GM23338 (cell line): ENCODE measurements at regions not wholly inside any gene's neighbourhood (a gene's known extent, or its start where the extent isn't known, plus 50 kb on each side); places are given as distances from the start of the nearest gene placed in this dataset.

Source experiments
- ATAC-seq: fragments of 200-7000 bp; cut with Tn5 transposase; 3 replicates; pipeline ENCODE4 v1.9.1; 2020
- DNase-seq: peaks from one replicate; pipeline ENCODE4 v3.0.0-alpha.2; 2015; ENCODE audit warnings: low spot score
- H2AFZ ChIP-seq: fragments of 200-600 bp; sonication (generic); 2 replicates; pipeline ENCODE4 v1.8.0; 2016; ENCODE audit warnings: antibody characterized with exemption, mild to moderate bottlenecking, moderate library complexity
- H3F3A ChIP-seq: fragments of 200-600 bp; sonication (generic); replicated peaks from 2 replicates; pipeline ENCODE4 v1.8.0; 2017; ENCODE audit warnings: antibody characterized with exemption, mixed run types, low read depth
- H3K27ac ChIP-seq: fragments of 200-600 bp; sonication (generic); 2 replicates; pipeline ENCODE4 v1.6.1; 2016; ENCODE audit warnings: low read depth
- H3K27me3 ChIP-seq: fragments of 200-600 bp; sonication (generic); 2 replicates; pipeline ENCODE4 v1.8.0; 2016; ENCODE audit warnings: mild to moderate bottlenecking, mixed run types, moderate library complexity; ENCODE audit not compliant: insufficient read depth
- H3K36me3 ChIP-seq: fragments of 200-600 bp; sonication (generic); 2 replicates; pipeline ENCODE4 v1.8.0; 2016; ENCODE audit warnings: mild to moderate bottlenecking; ENCODE audit not compliant: insufficient read depth
- H3K4me1 ChIP-seq: fragments of 200-600 bp; sonication (generic); 2 replicates; pipeline ENCODE4 v1.8.0; 2016; ENCODE audit warnings: mild to moderate bottlenecking, moderate library complexity; ENCODE audit not compliant: insufficient read depth
- H3K4me2 ChIP-seq: fragments of 200-600 bp; sonication (generic); 2 replicates; pipeline ENCODE4 v1.7.1; 2017; ENCODE audit warnings: mixed run types
- H3K4me3 ChIP-seq: fragments of 200-600 bp; sonication (generic); 2 replicates; pipeline ENCODE4 v1.6.1; 2016; ENCODE audit warnings: mixed run types
- H3K79me2 ChIP-seq: fragments of 200-600 bp; sonication (generic); replicated peaks from 2 replicates; pipeline ENCODE4 v1.8.0; 2017; ENCODE audit warnings: mild to moderate bottlenecking; ENCODE audit not compliant: insufficient read depth
- H3K9me2 ChIP-seq: fragments of 200-600 bp; sonication (generic); 2 replicates; pipeline ENCODE4 v1.8.0; 2017; ENCODE audit not compliant: insufficient read depth
- H4K20me1 ChIP-seq: fragments of 200-600 bp; sonication (generic); replicated peaks from 2 replicates; pipeline ENCODE4 v1.8.0; 2017; ENCODE audit warnings: mild to moderate bottlenecking; ENCODE audit not compliant: insufficient read depth
- H3K27ac Mint-ChIP-seq: 2 replicates; pipeline ENCODE4 v1.8.0; 2020; ENCODE audit warnings: inconsistent platforms, mild to moderate bottlenecking, moderate library complexity, mixed read lengths
- H3K27me3 Mint-ChIP-seq: 3 replicates; pipeline ENCODE4 v1.8.0; 2022; ENCODE audit warnings: low read depth, mild to moderate bottlenecking, moderate library complexity, mixed read lengths, inconsistent platforms; ENCODE audit not compliant: insufficient read depth, poor library complexity
- H3K36me3 Mint-ChIP-seq: 3 replicates; pipeline ENCODE4 v1.8.0; 2021; ENCODE audit warnings: low read depth, mild to moderate bottlenecking, inconsistent platforms, moderate library complexity, mixed read lengths
- H3K4me1 Mint-ChIP-seq: 3 replicates; pipeline ENCODE4 v1.8.0; 2020; ENCODE audit warnings: mild to moderate bottlenecking, inconsistent platforms, mixed read lengths
- H3K4me3 Mint-ChIP-seq: 3 replicates; pipeline ENCODE4 v1.8.0; 2021; ENCODE audit warnings: moderate library complexity, mild to moderate bottlenecking, inconsistent platforms, mixed read lengths
- H3K9me3 Mint-ChIP-seq: 3 replicates; pipeline ENCODE4 v1.8.0; 2020; ENCODE audit warnings: moderate library complexity, mild to moderate bottlenecking, inconsistent platforms, mixed read lengths
- CREB1 ChIP-seq: fragments of 250-450 bp; sonication (Bioruptor Pico); IDR thresholded peaks from 2 replicates; pipeline ENCODE4 v1.5.0; 2020; ENCODE audit warnings: low read depth, mild to moderate bottlenecking, moderate library complexity
- CTCF ChIP-seq, 2 experiments: fragments of 200-600 bp in 1 of 2; sonication (generic) in 1 of 2; conservative IDR thresholded peaks; 2 replicates each; pipeline versions ENCODE4 v1.5.1 to v1.6.1; 2016 to 2017; ENCODE audit warnings: antibody characterized with exemption in 2 of 2, low read depth in 2 of 2, mild to moderate bottlenecking in 2 of 2, moderate library complexity in 1 of 2
- EZH2 ChIP-seq: fragments of 200-600 bp; sonication (generic); IDR thresholded peaks from one replicate; pipeline ENCODE4 v1.8.0; 2017; ENCODE audit warnings: antibody characterized with exemption, mild to moderate bottlenecking, low read depth; ENCODE audit not compliant: unreplicated experiment
- EZH2phosphoT487 ChIP-seq: fragments of 200-600 bp; sonication (generic); IDR thresholded peaks from one replicate; pipeline ENCODE4 v1.8.1; 2018; ENCODE audit warnings: antibody characterized with exemption; ENCODE audit not compliant: unreplicated experiment
- JUNB ChIP-seq: IDR thresholded peaks from one replicate; pipeline ENCODE4 v1.6.1; 2016; ENCODE audit warnings: antibody characterized with exemption; ENCODE audit not compliant: unreplicated experiment
- NANOG ChIP-seq: IDR thresholded peaks from 2 replicates; pipeline ENCODE4 v1.6.1; 2016; ENCODE audit warnings: antibody characterized with exemption, borderline replicate concordance
- POLR2AphosphoS5 ChIP-seq: IDR thresholded peaks from 2 replicates; pipeline ENCODE4 v1.6.1; 2016; ENCODE audit warnings: antibody characterized with exemption, low read depth
- REST ChIP-seq: IDR thresholded peaks from one replicate; pipeline ENCODE4 v1.6.1; 2018; ENCODE audit warnings: antibody characterized with exemption; ENCODE audit not compliant: unreplicated experiment
- STAT1 ChIP-seq: IDR thresholded peaks from one replicate; pipeline ENCODE4 v1.6.1; 2016; ENCODE audit warnings: antibody characterized with exemption; ENCODE audit not compliant: unreplicated experiment
- ZNF114 ChIP-seq: fragments of 250-450 bp; sonication (Bioruptor Pico); IDR thresholded peaks from 2 replicates; pipeline ENCODE4 v1.5.0; 2020; ENCODE audit warnings: mild to moderate bottlenecking, moderate library complexity
- ZNF331 ChIP-seq: fragments of 250-450 bp; sonication (Bioruptor Pico); IDR thresholded peaks from 2 replicates; pipeline ENCODE4 v1.5.0; 2020; ENCODE audit warnings: low read depth, mild to moderate bottlenecking, moderate library complexity
- TF ChIP-seq, protein P1 (sequence below): fragments of 250-450 bp; sonication (Bioruptor Pico); IDR thresholded peaks from 2 replicates; pipeline ENCODE4 v1.5.0; 2020; ENCODE audit warnings: mild to moderate bottlenecking, moderate library complexity
- TF ChIP-seq, protein P2 (sequence below): IDR thresholded peaks from 2 replicates; pipeline ENCODE4 v1.6.1; 2016; ENCODE audit warnings: antibody characterized with exemption

- Mint-ChIP-seq H3K9me3 (no peaks in the 10 kb centered on the region), H3K36me3 (no peaks in the 10 kb centered on the region), H3K4me1 (no peaks in the 10 kb centered on the region), H3K27ac (no peak overlapping the region), H3K4me3 (no peak overlapping the region), H3K27me3 (no peaks in the 10 kb centered on the region)
- H3K4me3 ChIP-seq = no peak overlapping the region
- no peak overlapping the region for H3K27ac ChIP-seq
- no peaks in the 10 kb centered on the region for H3K4me1 ChIP-seq
- TF ChIP-seq NANOG = no peak
- no peak for TF ChIP-seq REST
- no peak for TF ChIP-seq JUNB
- no peak for TF ChIP-seq ZNF114 (CRISPR knock-in tag)
- TF ChIP-seq, protein P1, sequence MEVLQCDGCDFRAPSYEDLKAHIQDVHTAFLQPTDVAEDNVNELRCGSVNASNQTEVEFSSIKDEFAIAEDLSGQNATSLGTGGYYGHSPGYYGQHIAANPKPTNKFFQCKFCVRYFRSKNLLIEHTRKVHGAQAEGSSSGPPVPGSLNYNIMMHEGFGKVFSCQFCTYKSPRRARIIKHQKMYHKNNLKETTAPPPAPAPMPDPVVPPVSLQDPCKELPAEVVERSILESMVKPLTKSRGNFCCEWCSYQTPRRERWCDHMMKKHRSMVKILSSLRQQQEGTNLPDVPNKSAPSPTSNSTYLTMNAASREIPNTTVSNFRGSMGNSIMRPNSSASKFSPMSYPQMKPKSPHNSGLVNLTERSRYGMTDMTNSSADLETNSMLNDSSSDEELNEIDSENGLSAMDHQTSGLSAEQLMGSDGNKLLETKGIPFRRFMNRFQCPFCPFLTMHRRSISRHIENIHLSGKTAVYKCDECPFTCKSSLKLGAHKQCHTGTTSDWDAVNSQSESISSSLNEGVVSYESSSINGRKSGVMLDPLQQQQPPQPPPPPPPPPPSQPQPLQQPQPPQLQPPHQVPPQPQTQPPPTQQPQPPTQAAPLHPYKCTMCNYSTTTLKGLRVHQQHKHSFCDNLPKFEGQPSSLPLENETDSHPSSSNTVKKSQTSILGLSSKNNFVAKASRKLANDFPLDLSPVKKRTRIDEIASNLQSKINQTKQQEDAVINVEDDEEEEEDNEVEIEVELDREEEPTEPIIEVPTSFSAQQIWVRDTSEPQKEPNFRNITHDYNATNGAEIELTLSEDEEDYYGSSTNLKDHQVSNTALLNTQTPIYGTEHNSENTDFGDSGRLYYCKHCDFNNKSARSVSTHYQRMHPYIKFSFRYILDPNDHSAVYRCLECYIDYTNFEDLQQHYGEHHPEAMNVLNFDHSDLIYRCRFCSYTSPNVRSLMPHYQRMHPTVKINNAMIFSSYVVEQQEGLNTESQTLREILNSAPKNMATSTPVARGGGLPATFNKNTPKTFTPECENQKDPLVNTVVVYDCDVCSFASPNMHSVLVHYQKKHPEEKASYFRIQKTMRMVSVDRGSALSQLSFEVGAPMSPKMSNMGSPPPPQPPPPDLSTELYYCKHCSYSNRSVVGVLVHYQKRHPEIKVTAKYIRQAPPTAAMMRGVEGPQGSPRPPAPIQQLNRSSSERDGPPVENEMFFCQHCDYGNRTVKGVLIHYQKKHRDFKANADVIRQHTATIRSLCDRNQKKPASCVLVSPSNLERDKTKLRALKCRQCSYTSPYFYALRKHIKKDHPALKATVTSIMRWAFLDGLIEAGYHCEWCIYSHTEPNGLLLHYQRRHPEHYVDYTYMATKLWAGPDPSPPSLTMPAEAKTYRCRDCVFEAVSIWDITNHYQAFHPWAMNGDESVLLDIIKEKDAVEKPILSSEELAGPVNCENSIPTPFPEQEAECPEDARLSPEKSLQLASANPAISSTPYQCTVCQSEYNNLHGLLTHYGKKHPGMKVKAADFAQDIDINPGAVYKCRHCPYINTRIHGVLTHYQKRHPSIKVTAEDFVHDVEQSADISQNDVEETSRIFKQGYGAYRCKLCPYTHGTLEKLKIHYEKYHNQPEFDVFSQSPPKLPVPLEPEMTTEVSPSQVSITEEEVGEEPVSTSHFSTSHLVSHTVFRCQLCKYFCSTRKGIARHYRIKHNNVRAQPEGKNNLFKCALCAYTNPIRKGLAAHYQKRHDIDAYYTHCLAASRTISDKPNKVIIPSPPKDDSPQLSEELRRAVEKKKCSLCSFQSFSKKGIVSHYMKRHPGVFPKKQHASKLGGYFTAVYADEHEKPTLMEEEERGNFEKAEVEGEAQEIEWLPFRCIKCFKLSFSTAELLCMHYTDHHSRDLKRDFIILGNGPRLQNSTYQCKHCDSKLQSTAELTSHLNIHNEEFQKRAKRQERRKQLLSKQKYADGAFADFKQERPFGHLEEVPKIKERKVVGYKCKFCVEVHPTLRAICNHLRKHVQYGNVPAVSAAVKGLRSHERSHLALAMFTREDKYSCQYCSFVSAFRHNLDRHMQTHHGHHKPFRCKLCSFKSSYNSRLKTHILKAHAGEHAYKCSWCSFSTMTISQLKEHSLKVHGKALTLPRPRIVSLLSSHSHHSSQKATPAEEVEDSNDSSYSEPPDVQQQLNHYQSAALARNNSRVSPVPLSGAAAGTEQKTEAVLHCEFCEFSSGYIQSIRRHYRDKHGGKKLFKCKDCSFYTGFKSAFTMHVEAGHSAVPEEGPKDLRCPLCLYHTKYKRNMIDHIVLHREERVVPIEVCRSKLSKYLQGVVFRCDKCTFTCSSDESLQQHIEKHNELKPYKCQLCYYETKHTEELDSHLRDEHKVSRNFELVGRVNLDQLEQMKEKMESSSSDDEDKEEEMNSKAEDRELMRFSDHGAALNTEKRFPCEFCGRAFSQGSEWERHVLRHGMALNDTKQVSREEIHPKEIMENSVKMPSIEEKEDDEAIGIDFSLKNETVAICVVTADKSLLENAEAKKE = no peak
- TF ChIP-seq POLR2AphosphoS5 = no peak
- TF ChIP-seq, protein P2, sequence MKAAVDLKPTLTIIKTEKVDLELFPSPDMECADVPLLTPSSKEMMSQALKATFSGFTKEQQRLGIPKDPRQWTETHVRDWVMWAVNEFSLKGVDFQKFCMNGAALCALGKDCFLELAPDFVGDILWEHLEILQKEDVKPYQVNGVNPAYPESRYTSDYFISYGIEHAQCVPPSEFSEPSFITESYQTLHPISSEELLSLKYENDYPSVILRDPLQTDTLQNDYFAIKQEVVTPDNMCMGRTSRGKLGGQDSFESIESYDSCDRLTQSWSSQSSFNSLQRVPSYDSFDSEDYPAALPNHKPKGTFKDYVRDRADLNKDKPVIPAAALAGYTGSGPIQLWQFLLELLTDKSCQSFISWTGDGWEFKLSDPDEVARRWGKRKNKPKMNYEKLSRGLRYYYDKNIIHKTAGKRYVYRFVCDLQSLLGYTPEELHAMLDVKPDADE = no peak
- no peak for TF ChIP-seq EZH2
- TF ChIP-seq CTCF (conservative IDR thresholded peaks at IDR 0.05; ENCODE audit: low read depth in 2 of 2) = no peak
- TF ChIP-seq ZNF331 (CRISPR knock-in tag) = no peak
- TF ChIP-seq STAT1 = no peak
- no peak for TF ChIP-seq EZH2phosphoT487
- TF ChIP-seq CREB1 = no peak
- no peaks in the 10 kb centered on the region for H3K79me2 ChIP-seq
- H3K36me3 ChIP-seq = no peaks in the 10 kb centered on the region
- H4K20me1 ChIP-seq = no peaks in the 10 kb centered on the region
- peak overlapping the region; percentile 19; the same call in 1 of the 2 replicates for H2AFZ ChIP-seq
- no peaks in the 10 kb centered on the region for H3K9me2 ChIP-seq
- no peaks in the 10 kb centered on the region for H3F3A ChIP-seq
- DNase-seq (no peak), ATAC-seq (no peak)
- H3K4me2 ChIP-seq = no peak overlapping the region
- no peaks in the 10 kb centered on the region for H3K27me3 ChIP-seq
Measured at GRCh38 chr21:19276665-19277064, 873.1 kb upstream of the TMPRSS15 start.
